ENCODE measurements at regions not wholly inside any gene's neighbourhood (a gene's known extent, or its start where the extent isn't known, plus 50 kb on each side); places are given as distances from the start of the nearest gene placed in this dataset.

DNA sequence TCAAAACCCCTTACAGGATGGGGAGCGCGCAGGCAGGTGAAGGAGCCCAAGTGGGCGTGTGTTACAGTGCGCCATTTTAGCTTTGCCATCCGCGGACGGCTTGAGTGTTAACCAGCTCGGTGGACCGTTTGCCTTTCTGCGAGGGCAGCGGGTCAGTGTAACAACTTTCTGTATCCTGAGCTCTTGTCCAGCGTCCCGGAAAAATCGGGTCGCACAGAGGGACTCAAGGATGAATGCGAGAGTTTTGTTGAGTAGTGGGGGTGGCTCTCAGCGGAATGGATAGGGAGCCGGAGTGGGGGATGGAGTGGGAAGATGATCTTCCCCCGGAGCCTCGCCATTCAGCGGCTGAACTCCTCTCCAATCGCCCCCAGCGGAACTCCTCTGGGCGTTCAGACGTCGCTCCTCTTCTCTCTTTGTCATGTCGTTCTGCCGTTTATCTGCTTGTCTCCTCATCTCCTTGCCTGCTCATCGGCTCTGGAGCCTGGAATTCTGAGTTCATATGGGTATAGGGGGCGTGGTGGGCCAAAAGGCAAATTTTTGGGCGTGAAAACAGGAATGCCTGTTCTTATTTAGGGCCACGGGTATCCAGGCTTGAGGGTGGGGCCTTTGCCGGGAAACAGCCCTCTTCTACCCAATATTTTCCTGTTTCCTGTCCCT, 295.4 kb downstream of the CTH start:
- H2BK5ac ChIP-seq (ENCODE audit: low read depth, low read length), result 0 out of 2 replicates have a peak overlapping the region, but pooled peaks have one; percentile 28
- no peaks in the 10 kb centered on the region for H4K20me1 ChIP-seq (replicated peaks in 1 of 2; ENCODE audit: control insufficient read depth in 1 of 2, insufficient read depth in 2 of 2, low read length in 2 of 2)
- H3K4ac ChIP-seq (replicated peaks; ENCODE audit: insufficient read length, low read depth, low read length), result no peak overlapping the region
- H3K23me2 ChIP-seq (ENCODE audit: low read depth, low read length), result no peaks in the 10 kb centered on the region
- H2BK15ac ChIP-seq (ENCODE audit: low read length), result no peak overlapping the region
- H2AK5ac ChIP-seq (ENCODE audit: low read depth, low read length), result no peak overlapping the region
- no peak overlapping the region for H3K14ac ChIP-seq (ENCODE audit: insufficient read length)
- peaks cover 0 to 1% (median 0%) of the 10 kb centered on the region in 4 experiments; a peak in 1 of 7 replicates for H3K27me3 ChIP-seq (replicated peaks in 1 of 4; ENCODE audit: control insufficient read depth in 3 of 4, extremely low read depth in 1 of 4, insufficient read depth in 3 of 4, low read length in 3 of 4)
- peak in 1 of 2 experiments; percentile 10 for DNase-seq (ENCODE audit: low read depth in 1 of 2, low spot score in 2 of 2)
- H4K91ac ChIP-seq (replicated peaks; ENCODE audit: insufficient read length, low read length), result no peak overlapping the region
- H2BK12ac ChIP-seq (ENCODE audit: low read depth, low read length), result 0 out of 2 replicates have a peak overlapping the region, but pooled peaks have one; percentile 28
- CTCF ChIA-PET (ENCODE audit: partially characterized antibody), result interaction anchor here (1.1 to 1.8 kb wide), 3 partner anchors 19 to 343 kb away, joined by 3 to 4 read pairs (median 4); no protein-coding TSS in a partner anchor
- no peaks in the 10 kb centered on the region for H3K9me3 ChIP-seq (ENCODE audit: insufficient read depth in 2 of 2, low read depth in 1 of 2, low read length in 1 of 2)
- peak overlapping the region; percentile 96; the same call in 1 of the 2 replicates for H4K8ac ChIP-seq (ENCODE audit: extremely low read depth, insufficient read depth, low read length)
- H2AFZ ChIP-seq (ENCODE audit: low read length), result peak overlapping the region; percentile 97
- no peaks in the 10 kb centered on the region for H3K79me2 ChIP-seq (ENCODE audit: control insufficient read depth in 1 of 2, insufficient read depth in 2 of 2, low read length in 2 of 2)
- H3K9ac ChIP-seq (replicated peaks in 1 of 4; ENCODE audit: extremely low read depth in 1 of 4, low read depth in 3 of 4, low read length in 3 of 4), result peak overlapping the region in 3 of 4 experiments; percentile 38 to 72 (median 70); a peak in 6 of 7 replicates
- H3K36me3 ChIP-seq (ENCODE audit: control insufficient read depth in 2 of 4, insufficient read depth in 4 of 4, low read length in 3 of 4), result no peaks in the 10 kb centered on the region
- peak overlapping the region; percentile 63 to 73 (median 66) for H3K4me3 ChIP-seq (ENCODE audit: extremely low read depth in 1 of 4, insufficient read depth in 2 of 4, low read depth in 3 of 4, low read length in 4 of 4)
- no peak overlapping the region for H2BK120ac ChIP-seq (replicated peaks; ENCODE audit: low read depth, low read length)
- POLR2A ChIA-PET (ENCODE audit: partially characterized antibody), result interaction anchor here (1.7 kb wide), 1 partner anchor 21 kb away, joined by 8 read pairs; no protein-coding TSS in a partner anchor
- peak overlapping the region; percentile 72 to 82 for H3K4me2 ChIP-seq (ENCODE audit: insufficient read depth in 1 of 2, low read depth in 2 of 2, low read length in 2 of 2)
- FAIRE-seq, result no peak
- 0 out of 2 replicates have a peak overlapping the region, but pooled peaks have one; percentile 72 for H2BK20ac ChIP-seq (ENCODE audit: low read length)
- H3K27ac ChIP-seq (ENCODE audit: low read depth, low read length), result no peak overlapping the region; the same call in 1 of the 2 replicates
- no peaks in the 10 kb centered on the region for H3K4me1 ChIP-seq (replicated peaks in 1 of 4; ENCODE audit: control insufficient read depth in 3 of 4, insufficient read depth in 4 of 4, low read length in 3 of 4)
- H3K79me1 ChIP-seq (ENCODE audit: low read depth, low read length), result no peaks in the 10 kb centered on the region
- no peak overlapping the region for H4K5ac ChIP-seq (ENCODE audit: insufficient read length, low read depth, low read length)
- no peak overlapping the region for H3K56ac ChIP-seq (replicated peaks; ENCODE audit: insufficient read length, low read depth, low read length)
- 7% methylated on average over 33 of the region's 33 CpGs; no CpG with 5 or more reads in 1 of the 2 experiments for WGBS, 2 experiments (ENCODE audit: extremely low coverage in 1 of 2, insufficient coverage in 1 of 2, insufficient read length in 1 of 2, insufficient replicate concordance in 2 of 2, low coverage in 1 of 2, low lambda C conversion rate in 2 of 2, missing lambda C conversion rate in 1 of 2)
- H3K23ac ChIP-seq (ENCODE audit: insufficient read length), result no peak overlapping the region
- H3K18ac ChIP-seq (ENCODE audit: extremely low read depth, low read length), result no peak overlapping the region; the same call in 1 of the 2 replicates
- TF ChIP-seq HDAC2 (IDR thresholded peaks at IDR 0.05; ENCODE audit: borderline replicate concordance in 1 of 2, low read depth in 2 of 2, low read length in 2 of 2) (peak in 1 of 2 experiments; percentile 73; a peak in 2 of 4 replicates), ASH2L (IDR thresholded peaks at IDR 0.05; ENCODE audit: low read length) (peak; percentile 99), RBBP5 (IDR thresholded peaks at IDR 0.05; ENCODE audit: borderline replicate concordance, low read depth, low read length) (peak; percentile 82), TBP (IDR thresholded peaks at IDR 0.05; ENCODE audit: low read depth, low read length) (peak; percentile 34; the same call in 1 of the 2 replicates), SRF (IDR thresholded peaks at IDR 0.05; ENCODE audit: low read depth, low read length) (no peak), KDM4A (IDR thresholded peaks at IDR 0.05; ENCODE audit: low read depth, low read length, severe bottlenecking) (peak; percentile 95), YY1 (IDR thresholded peaks at IDR 0.05; ENCODE audit: low read depth, low read length) (peak; percentile 90), TEAD4 (IDR thresholded peaks at IDR 0.05; ENCODE audit: low read depth, low read length) (no peak), SP4 (IDR thresholded peaks at IDR 0.05; ENCODE audit: low read length) (no peak)
- TF ChIP-seq, protein P1, sequence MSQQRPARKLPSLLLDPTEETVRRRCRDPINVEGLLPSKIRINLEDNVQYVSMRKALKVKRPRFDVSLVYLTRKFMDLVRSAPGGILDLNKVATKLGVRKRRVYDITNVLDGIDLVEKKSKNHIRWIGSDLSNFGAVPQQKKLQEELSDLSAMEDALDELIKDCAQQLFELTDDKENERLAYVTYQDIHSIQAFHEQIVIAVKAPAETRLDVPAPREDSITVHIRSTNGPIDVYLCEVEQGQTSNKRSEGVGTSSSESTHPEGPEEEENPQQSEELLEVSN (IDR thresholded peaks at IDR 0.05), result peak; percentile 44; the same call in 1 of the 2 replicates
- TF ChIP-seq, protein P2, sequence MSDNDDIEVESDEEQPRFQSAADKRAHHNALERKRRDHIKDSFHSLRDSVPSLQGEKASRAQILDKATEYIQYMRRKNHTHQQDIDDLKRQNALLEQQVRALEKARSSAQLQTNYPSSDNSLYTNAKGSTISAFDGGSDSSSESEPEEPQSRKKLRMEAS (IDR thresholded peaks at IDR 0.05), result peak; percentile 64
